ENCODE measurements at regions not wholly inside any gene's neighbourhood (a gene's known extent, or its start where the extent isn't known, plus 50 kb on each side); places are given as distances from the start of the nearest gene placed in this dataset.

- Histone ChIP-seq H3F3A (replicated peaks; ENCODE audit: low read depth) (no peaks in the 10 kb centered on the region), H3K36me3 (ENCODE audit: insufficient read depth) (no peaks in the 10 kb centered on the region), H3K9me2 (ENCODE audit: insufficient read depth) (no peaks in the 10 kb centered on the region), H3K4me1 (ENCODE audit: insufficient read depth) (no peaks in the 10 kb centered on the region), H3K27me3 (ENCODE audit: insufficient read depth) (no peaks in the 10 kb centered on the region), H3K4me2 (no peak overlapping the region), H3K4me3 (no peak overlapping the region), H3K79me2 (replicated peaks; ENCODE audit: insufficient read depth) (no peaks in the 10 kb centered on the region), H2AFZ (no peak overlapping the region), H4K20me1 (replicated peaks; ENCODE audit: insufficient read depth) (no peaks in the 10 kb centered on the region), H3K27ac (ENCODE audit: low read depth) (no peak overlapping the region)
- peak; percentile 80 for DNase-seq (ENCODE audit: low spot score)
- no peaks in the 10 kb centered on the region for H3K4me1 Mint-ChIP-seq
- ATAC-seq, result peak; percentile 94
- no peak overlapping the region for H3K27ac Mint-ChIP-seq
- peaks cover 3% of the 10 kb centered on the region for H3K27me3 Mint-ChIP-seq (ENCODE audit: insufficient read depth, low read depth, poor library complexity)
- H3K4me3 Mint-ChIP-seq, result no peak overlapping the region
- no peaks in the 10 kb centered on the region; the same call in 2 of the 3 replicates for H3K36me3 Mint-ChIP-seq (ENCODE audit: low read depth)
- H3K9me3 Mint-ChIP-seq, result no peaks in the 10 kb centered on the region; the same call in 2 of the 3 replicates
- TF ChIP-seq CREB1 (CRISPR knock-in tag; IDR thresholded peaks at IDR 0.05; ENCODE audit: low read depth) (no peak), CTCF (conservative IDR thresholded peaks at IDR 0.05; ENCODE audit: low read depth in 2 of 2) (peak; percentile 86 to 97)
These were observed 763.8 kb upstream of the AADAT start for GRCh38 chr4:170853422-170854021.

- Histone ChIP-seq H3K4me1 (ENCODE audit: insufficient read depth) (peaks cover 7% of the 10 kb centered on the region; the same call in 1 of the 2 replicates), H3K4me2 (no peak overlapping the region)
- DNase-seq (ENCODE audit: low spot score), result no peak
- TF ChIP-seq POLR2AphosphoS5 (IDR thresholded peaks at IDR 0.05; ENCODE audit: low read depth) (no peak), EZH2 (IDR thresholded peaks at IDR 0.05; ENCODE audit: low read depth, unreplicated experiment) (no peak), EZH2phosphoT487 (IDR thresholded peaks at IDR 0.05; ENCODE audit: unreplicated experiment) (no peak), ZNF462 (CRISPR knock-in tag; IDR thresholded peaks at IDR 0.05) (no peak), NANOG (IDR thresholded peaks at IDR 0.05; ENCODE audit: borderline replicate concordance) (no peak), ETS1 (IDR thresholded peaks at IDR 0.05) (no peak)
These were observed 760.2 kb upstream of the AADAT start for GRCh38 chr4:170849969-170850368.

More at GRCh38 chr4:170849969-170850368, 760.2 kb upstream of the AADAT start:
- no peaks in the 10 kb centered on the region for H4K20me1 ChIP-seq (replicated peaks; ENCODE audit: insufficient read depth)
- Mint-ChIP-seq H3K27ac (no peak overlapping the region), H3K4me1 (peaks cover 6% of the 10 kb centered on the region; the same call in 2 of the 3 replicates), H3K27me3 (ENCODE audit: insufficient read depth, low read depth, poor library complexity) (peaks cover 3% of the 10 kb centered on the region), H3K36me3 (ENCODE audit: low read depth) (no peaks in the 10 kb centered on the region; the same call in 2 of the 3 replicates), H3K9me3 (no peaks in the 10 kb centered on the region; the same call in 2 of the 3 replicates), H3K4me3 (no peak overlapping the region)
- no peaks in the 10 kb centered on the region for H3F3A ChIP-seq (replicated peaks; ENCODE audit: low read depth)
- no peaks in the 10 kb centered on the region for H3K27me3 ChIP-seq (ENCODE audit: insufficient read depth)
- no peaks in the 10 kb centered on the region for H3K79me2 ChIP-seq (replicated peaks; ENCODE audit: insufficient read depth)
- no peaks in the 10 kb centered on the region for H3K36me3 ChIP-seq (ENCODE audit: insufficient read depth)
- no peaks in the 10 kb centered on the region for H3K9me2 ChIP-seq (ENCODE audit: insufficient read depth)
- ATAC-seq, result no peak
- H2AFZ ChIP-seq, result 0 out of 2 replicates have a peak overlapping the region, but pooled peaks have one; percentile 3
- no peak overlapping the region for H3K4me3 ChIP-seq
- no peak overlapping the region for H3K27ac ChIP-seq (ENCODE audit: low read depth)

All from GM23338 (cell line).